GM23338 (cell line): ENCODE measurements at regions not wholly inside any gene's neighbourhood (a gene's known extent, or its start where the extent isn't known, plus 50 kb on each side); places are given as distances from the start of the nearest gene placed in this dataset.

Experiments
- ATAC-seq: fragments of 200-7000 bp; cut with Tn5 transposase; 3 replicates; pipeline ENCODE4 v1.9.1; 2020
- DNase-seq: peaks from one replicate; pipeline ENCODE4 v3.0.0-alpha.2; 2015; ENCODE audit warnings: low spot score
- H2AFZ ChIP-seq: fragments of 200-600 bp; sonication (generic); 2 replicates; pipeline ENCODE4 v1.8.0; 2016; ENCODE audit warnings: antibody characterized with exemption, mild to moderate bottlenecking, moderate library complexity
- H3F3A ChIP-seq: fragments of 200-600 bp; sonication (generic); replicated peaks from 2 replicates; pipeline ENCODE4 v1.8.0; 2017; ENCODE audit warnings: antibody characterized with exemption, mixed run types, low read depth
- H3K27ac ChIP-seq: fragments of 200-600 bp; sonication (generic); 2 replicates; pipeline ENCODE4 v1.6.1; 2016; ENCODE audit warnings: low read depth
- H3K27me3 ChIP-seq: fragments of 200-600 bp; sonication (generic); 2 replicates; pipeline ENCODE4 v1.8.0; 2016; ENCODE audit warnings: mild to moderate bottlenecking, mixed run types, moderate library complexity; ENCODE audit not compliant: insufficient read depth
- H3K36me3 ChIP-seq: fragments of 200-600 bp; sonication (generic); 2 replicates; pipeline ENCODE4 v1.8.0; 2016; ENCODE audit warnings: mild to moderate bottlenecking; ENCODE audit not compliant: insufficient read depth
- H3K4me1 ChIP-seq: fragments of 200-600 bp; sonication (generic); 2 replicates; pipeline ENCODE4 v1.8.0; 2016; ENCODE audit warnings: mild to moderate bottlenecking, moderate library complexity; ENCODE audit not compliant: insufficient read depth
- H3K4me2 ChIP-seq: fragments of 200-600 bp; sonication (generic); 2 replicates; pipeline ENCODE4 v1.7.1; 2017; ENCODE audit warnings: mixed run types
- H3K4me3 ChIP-seq: fragments of 200-600 bp; sonication (generic); 2 replicates; pipeline ENCODE4 v1.6.1; 2016; ENCODE audit warnings: mixed run types
- H3K79me2 ChIP-seq: fragments of 200-600 bp; sonication (generic); replicated peaks from 2 replicates; pipeline ENCODE4 v1.8.0; 2017; ENCODE audit warnings: mild to moderate bottlenecking; ENCODE audit not compliant: insufficient read depth
- H3K9me2 ChIP-seq: fragments of 200-600 bp; sonication (generic); 2 replicates; pipeline ENCODE4 v1.8.0; 2017; ENCODE audit not compliant: insufficient read depth
- H4K20me1 ChIP-seq: fragments of 200-600 bp; sonication (generic); replicated peaks from 2 replicates; pipeline ENCODE4 v1.8.0; 2017; ENCODE audit warnings: mild to moderate bottlenecking; ENCODE audit not compliant: insufficient read depth
- H3K27ac Mint-ChIP-seq: 2 replicates; pipeline ENCODE4 v1.8.0; 2020; ENCODE audit warnings: inconsistent platforms, mild to moderate bottlenecking, moderate library complexity, mixed read lengths
- H3K27me3 Mint-ChIP-seq: 3 replicates; pipeline ENCODE4 v1.8.0; 2022; ENCODE audit warnings: low read depth, mild to moderate bottlenecking, moderate library complexity, mixed read lengths, inconsistent platforms; ENCODE audit not compliant: insufficient read depth, poor library complexity
- H3K36me3 Mint-ChIP-seq: 3 replicates; pipeline ENCODE4 v1.8.0; 2021; ENCODE audit warnings: low read depth, mild to moderate bottlenecking, inconsistent platforms, moderate library complexity, mixed read lengths
- H3K4me1 Mint-ChIP-seq: 3 replicates; pipeline ENCODE4 v1.8.0; 2020; ENCODE audit warnings: mild to moderate bottlenecking, inconsistent platforms, mixed read lengths
- H3K4me3 Mint-ChIP-seq: 3 replicates; pipeline ENCODE4 v1.8.0; 2021; ENCODE audit warnings: moderate library complexity, mild to moderate bottlenecking, inconsistent platforms, mixed read lengths
- H3K9me3 Mint-ChIP-seq: 3 replicates; pipeline ENCODE4 v1.8.0; 2020; ENCODE audit warnings: moderate library complexity, mild to moderate bottlenecking, inconsistent platforms, mixed read lengths
- EZH2phosphoT487 ChIP-seq: fragments of 200-600 bp; sonication (generic); IDR thresholded peaks from one replicate; pipeline ENCODE4 v1.8.1; 2018; ENCODE audit warnings: antibody characterized with exemption; ENCODE audit not compliant: unreplicated experiment
- JUNB ChIP-seq: IDR thresholded peaks from one replicate; pipeline ENCODE4 v1.6.1; 2016; ENCODE audit warnings: antibody characterized with exemption; ENCODE audit not compliant: unreplicated experiment
- ZNF331 ChIP-seq: fragments of 250-450 bp; sonication (Bioruptor Pico); IDR thresholded peaks from 2 replicates; pipeline ENCODE4 v1.5.0; 2020; ENCODE audit warnings: low read depth, mild to moderate bottlenecking, moderate library complexity
- TF ChIP-seq, protein P1 (sequence below): fragments of 250-450 bp; sonication (Bioruptor Pico); IDR thresholded peaks from 2 replicates; pipeline ENCODE4 v1.5.0; 2020; ENCODE audit warnings: mild to moderate bottlenecking, moderate library complexity
- TF ChIP-seq, protein P2 (sequence below), 2 experiments: fragments of 200-600 bp in 1 of 2; sonication (generic) in 1 of 2; conservative IDR thresholded peaks; 2 replicates each; pipeline versions ENCODE4 v1.5.1 to v1.6.1; 2016 to 2017; ENCODE audit warnings: antibody characterized with exemption in 2 of 2, low read depth in 2 of 2, mild to moderate bottlenecking in 2 of 2, moderate library complexity in 1 of 2

DNA sequence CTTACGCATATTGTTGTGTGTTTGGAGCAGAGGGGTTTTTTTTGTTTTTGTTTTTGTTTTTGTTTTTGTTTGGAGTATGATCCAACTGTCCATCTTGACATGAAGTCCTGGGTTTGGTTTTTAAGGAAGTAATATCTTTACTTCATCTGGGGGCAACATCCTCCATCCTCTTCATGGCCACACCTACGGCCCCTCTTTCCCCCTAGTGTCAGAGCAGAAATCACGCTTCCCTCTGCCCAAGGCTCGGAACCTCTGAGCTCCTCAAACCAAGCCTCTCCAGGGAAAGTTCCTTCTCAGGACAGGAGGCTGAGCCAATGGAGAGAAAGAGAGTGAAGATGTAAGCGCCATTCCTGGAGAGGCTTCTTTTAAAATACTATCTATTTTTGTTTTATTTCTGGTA, 58.6 kb upstream of the PDX1 start:
- H3K9me2 ChIP-seq: no peaks in the 10 kb centered on the region
- no peaks in the 10 kb centered on the region for H3F3A ChIP-seq
- H2AFZ ChIP-seq: no peak overlapping the region
- no peaks in the 10 kb centered on the region for H3K79me2 ChIP-seq
- peak; percentile 36 for DNase-seq
- no peaks in the 10 kb centered on the region for H3K27me3 ChIP-seq
- no peak overlapping the region for H3K4me2 ChIP-seq
- no peak overlapping the region for H3K27ac ChIP-seq
- H3K9me3 Mint-ChIP-seq: no peaks in the 10 kb centered on the region
- peaks cover 16% of the 10 kb centered on the region for H3K4me1 Mint-ChIP-seq
- ATAC-seq: peak; percentile 64
- no peaks in the 10 kb centered on the region for H4K20me1 ChIP-seq
- no peaks in the 10 kb centered on the region for H3K36me3 Mint-ChIP-seq
- no peaks in the 10 kb centered on the region for H3K36me3 ChIP-seq
- no peak overlapping the region for H3K27ac Mint-ChIP-seq
- no peak overlapping the region for H3K4me3 Mint-ChIP-seq
- H3K4me3 ChIP-seq: no peak overlapping the region
- peaks cover 12% of the 10 kb centered on the region for H3K27me3 Mint-ChIP-seq
- H3K4me1 ChIP-seq: peaks cover 7% of the 10 kb centered on the region; the same call in 1 of the 2 replicates
- TF ChIP-seq, protein P1, sequence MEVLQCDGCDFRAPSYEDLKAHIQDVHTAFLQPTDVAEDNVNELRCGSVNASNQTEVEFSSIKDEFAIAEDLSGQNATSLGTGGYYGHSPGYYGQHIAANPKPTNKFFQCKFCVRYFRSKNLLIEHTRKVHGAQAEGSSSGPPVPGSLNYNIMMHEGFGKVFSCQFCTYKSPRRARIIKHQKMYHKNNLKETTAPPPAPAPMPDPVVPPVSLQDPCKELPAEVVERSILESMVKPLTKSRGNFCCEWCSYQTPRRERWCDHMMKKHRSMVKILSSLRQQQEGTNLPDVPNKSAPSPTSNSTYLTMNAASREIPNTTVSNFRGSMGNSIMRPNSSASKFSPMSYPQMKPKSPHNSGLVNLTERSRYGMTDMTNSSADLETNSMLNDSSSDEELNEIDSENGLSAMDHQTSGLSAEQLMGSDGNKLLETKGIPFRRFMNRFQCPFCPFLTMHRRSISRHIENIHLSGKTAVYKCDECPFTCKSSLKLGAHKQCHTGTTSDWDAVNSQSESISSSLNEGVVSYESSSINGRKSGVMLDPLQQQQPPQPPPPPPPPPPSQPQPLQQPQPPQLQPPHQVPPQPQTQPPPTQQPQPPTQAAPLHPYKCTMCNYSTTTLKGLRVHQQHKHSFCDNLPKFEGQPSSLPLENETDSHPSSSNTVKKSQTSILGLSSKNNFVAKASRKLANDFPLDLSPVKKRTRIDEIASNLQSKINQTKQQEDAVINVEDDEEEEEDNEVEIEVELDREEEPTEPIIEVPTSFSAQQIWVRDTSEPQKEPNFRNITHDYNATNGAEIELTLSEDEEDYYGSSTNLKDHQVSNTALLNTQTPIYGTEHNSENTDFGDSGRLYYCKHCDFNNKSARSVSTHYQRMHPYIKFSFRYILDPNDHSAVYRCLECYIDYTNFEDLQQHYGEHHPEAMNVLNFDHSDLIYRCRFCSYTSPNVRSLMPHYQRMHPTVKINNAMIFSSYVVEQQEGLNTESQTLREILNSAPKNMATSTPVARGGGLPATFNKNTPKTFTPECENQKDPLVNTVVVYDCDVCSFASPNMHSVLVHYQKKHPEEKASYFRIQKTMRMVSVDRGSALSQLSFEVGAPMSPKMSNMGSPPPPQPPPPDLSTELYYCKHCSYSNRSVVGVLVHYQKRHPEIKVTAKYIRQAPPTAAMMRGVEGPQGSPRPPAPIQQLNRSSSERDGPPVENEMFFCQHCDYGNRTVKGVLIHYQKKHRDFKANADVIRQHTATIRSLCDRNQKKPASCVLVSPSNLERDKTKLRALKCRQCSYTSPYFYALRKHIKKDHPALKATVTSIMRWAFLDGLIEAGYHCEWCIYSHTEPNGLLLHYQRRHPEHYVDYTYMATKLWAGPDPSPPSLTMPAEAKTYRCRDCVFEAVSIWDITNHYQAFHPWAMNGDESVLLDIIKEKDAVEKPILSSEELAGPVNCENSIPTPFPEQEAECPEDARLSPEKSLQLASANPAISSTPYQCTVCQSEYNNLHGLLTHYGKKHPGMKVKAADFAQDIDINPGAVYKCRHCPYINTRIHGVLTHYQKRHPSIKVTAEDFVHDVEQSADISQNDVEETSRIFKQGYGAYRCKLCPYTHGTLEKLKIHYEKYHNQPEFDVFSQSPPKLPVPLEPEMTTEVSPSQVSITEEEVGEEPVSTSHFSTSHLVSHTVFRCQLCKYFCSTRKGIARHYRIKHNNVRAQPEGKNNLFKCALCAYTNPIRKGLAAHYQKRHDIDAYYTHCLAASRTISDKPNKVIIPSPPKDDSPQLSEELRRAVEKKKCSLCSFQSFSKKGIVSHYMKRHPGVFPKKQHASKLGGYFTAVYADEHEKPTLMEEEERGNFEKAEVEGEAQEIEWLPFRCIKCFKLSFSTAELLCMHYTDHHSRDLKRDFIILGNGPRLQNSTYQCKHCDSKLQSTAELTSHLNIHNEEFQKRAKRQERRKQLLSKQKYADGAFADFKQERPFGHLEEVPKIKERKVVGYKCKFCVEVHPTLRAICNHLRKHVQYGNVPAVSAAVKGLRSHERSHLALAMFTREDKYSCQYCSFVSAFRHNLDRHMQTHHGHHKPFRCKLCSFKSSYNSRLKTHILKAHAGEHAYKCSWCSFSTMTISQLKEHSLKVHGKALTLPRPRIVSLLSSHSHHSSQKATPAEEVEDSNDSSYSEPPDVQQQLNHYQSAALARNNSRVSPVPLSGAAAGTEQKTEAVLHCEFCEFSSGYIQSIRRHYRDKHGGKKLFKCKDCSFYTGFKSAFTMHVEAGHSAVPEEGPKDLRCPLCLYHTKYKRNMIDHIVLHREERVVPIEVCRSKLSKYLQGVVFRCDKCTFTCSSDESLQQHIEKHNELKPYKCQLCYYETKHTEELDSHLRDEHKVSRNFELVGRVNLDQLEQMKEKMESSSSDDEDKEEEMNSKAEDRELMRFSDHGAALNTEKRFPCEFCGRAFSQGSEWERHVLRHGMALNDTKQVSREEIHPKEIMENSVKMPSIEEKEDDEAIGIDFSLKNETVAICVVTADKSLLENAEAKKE (CRISPR knock-in tag): no peak
- TF ChIP-seq, protein P2, sequence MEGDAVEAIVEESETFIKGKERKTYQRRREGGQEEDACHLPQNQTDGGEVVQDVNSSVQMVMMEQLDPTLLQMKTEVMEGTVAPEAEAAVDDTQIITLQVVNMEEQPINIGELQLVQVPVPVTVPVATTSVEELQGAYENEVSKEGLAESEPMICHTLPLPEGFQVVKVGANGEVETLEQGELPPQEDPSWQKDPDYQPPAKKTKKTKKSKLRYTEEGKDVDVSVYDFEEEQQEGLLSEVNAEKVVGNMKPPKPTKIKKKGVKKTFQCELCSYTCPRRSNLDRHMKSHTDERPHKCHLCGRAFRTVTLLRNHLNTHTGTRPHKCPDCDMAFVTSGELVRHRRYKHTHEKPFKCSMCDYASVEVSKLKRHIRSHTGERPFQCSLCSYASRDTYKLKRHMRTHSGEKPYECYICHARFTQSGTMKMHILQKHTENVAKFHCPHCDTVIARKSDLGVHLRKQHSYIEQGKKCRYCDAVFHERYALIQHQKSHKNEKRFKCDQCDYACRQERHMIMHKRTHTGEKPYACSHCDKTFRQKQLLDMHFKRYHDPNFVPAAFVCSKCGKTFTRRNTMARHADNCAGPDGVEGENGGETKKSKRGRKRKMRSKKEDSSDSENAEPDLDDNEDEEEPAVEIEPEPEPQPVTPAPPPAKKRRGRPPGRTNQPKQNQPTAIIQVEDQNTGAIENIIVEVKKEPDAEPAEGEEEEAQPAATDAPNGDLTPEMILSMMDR (conservative IDR thresholded peaks at IDR 0.05; ENCODE audit: low read depth in 2 of 2): 0 out of 4 replicates have a peak, but pooled peaks of 1 of the 2 experiments have one; percentile 10
- no peak for TF ChIP-seq EZH2phosphoT487
- no peak for TF ChIP-seq ZNF331 (CRISPR knock-in tag)
- no peak for TF ChIP-seq JUNB
